UCSD-AML1 (cell line): ENCODE measurements at regions not wholly inside any gene's neighbourhood (a gene's known extent, or its start where the extent isn't known, plus 50 kb on each side); places are given as distances from the start of the nearest gene placed in this dataset.
A peak's percentile ranks its signal among the peaks of the same experiment; 100 is the strongest.
"Not testable (repeated sequence)": the region's sequence is repeated elsewhere in the genome, so short reads cannot be mapped to it uniquely, and the experiment has no call there.

Source experiments
- DNase-seq: peaks from one replicate; lab custom pipeline; 2025; ENCODE audit not compliant: unreplicated experiment; lab: John Stamatoyannopoulos, UW

DNA sequence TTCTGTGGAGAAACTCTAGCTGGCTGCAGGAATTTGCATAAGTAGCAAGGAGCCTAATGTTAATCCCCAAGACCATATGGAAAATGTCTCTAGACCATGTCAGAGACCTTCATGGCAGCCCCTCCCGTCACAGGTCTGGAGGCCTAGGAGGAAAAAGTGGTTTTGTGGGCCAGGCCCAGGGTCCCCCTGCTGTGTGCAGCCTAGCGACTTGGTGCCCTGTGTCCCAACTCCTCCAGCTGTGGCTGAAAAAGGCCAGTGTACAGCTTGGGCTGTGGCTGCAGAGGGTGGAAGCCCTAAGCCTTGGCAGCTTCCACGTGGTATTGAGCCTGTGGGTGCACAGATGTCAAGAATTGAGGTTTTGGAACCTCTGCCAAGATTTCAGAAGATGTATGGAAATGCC lies 306.9 kb upstream of the CA10 start:
- no peak for DNase-seq

DNA sequence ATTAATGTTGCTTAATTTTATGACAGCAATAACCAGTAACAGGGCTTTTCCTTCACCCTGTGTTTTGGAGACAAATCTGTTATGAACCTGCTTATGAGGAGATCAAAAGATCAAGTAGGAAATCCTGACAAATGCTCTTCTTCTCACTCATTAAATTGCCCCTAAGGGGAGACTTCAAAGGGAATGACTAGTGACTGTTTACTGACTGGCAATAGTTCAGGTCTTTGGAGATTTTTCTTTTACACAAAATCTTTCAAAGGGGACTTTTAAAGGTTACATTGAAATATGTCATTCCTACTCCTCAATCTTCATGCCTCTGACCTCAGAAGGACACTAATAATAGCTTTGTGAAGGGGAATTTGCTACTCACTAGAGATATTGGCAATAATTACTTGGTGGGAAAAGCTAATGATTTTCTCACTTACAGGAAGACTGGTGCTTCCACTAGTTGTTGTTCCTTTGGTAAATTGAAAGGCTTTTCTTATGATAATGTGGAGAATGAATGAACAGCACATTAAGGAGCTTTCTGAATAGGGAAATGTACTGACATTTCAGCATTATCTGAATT lies 292.9 kb upstream of the CA10 start:
- DNase-seq: no peak

DNA sequence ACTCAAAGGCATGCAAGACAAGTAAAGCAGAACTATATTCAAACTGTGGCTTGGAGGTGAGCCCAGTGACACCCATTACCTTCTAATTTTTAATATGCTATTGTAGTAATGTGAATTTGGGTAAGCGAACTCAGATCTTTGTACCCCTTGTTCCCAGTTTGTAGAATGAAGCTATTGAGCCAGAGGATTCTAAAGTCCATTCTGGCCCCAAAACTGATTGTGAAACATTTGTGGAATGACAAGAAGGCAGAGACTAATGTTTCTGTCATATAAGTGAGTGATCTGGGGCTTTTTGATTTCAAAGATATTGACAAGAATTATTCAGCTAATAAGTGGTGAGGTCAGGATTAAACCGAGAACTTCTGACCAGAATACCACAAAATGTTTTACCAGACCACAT lies 283.8 kb upstream of the CA10 start:
- no peak for DNase-seq

DNA sequence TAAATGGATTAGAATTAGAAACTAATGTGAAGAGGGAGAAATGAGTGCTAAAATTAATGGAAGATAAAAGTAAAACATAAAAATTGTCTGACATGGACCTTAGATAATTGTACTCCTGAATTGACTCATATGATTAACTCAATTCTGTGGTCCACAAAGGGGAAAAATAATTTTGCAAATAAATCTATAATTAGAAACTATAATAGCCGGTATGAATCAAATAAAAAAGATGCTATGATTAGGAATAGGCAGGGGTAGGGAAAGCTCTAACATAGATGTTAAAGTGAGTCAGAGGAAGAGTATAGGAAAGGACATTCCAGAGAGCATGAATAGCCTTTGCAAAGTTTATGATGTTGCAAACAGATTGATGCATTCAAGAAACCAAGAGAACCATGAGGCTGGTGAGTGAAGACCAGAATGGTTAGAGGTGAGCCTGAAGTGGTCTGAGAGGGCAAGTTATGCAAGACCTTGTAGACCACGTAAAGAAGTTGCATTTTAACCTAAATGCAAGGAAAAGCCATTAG lies 262.1 kb upstream of the CA10 start:
- no peak for DNase-seq

DNA sequence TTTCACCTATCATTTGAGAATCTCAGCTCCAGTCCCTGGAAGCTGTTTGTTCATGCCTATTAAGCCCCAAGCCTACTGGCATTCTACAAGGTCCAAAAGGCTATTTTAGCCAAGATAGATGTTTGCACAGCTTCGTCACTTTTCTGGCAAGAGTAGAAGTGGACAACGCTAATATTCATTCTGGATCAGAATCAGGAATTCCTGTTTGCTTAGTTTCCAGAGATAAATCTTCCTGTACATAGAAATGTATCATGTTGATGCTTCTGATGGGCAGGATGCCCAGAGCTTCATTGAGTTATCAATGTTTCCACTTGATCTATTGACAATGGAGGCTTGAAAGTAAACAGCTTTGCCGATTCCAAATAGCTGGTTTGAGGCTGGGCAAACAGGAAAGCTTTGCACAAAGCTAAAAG lies 260.7 kb upstream of the CA10 start:
- no peak for DNase-seq

- DNase-seq: no peak
Measured at GRCh38 chr17:52410781-52411180, 252.3 kb upstream of the CA10 start.

GRCh38 chr17:52409222-52409621 lies 250.7 kb upstream of the CA10 start:
- not testable (repeated sequence) for DNase-seq

DNA sequence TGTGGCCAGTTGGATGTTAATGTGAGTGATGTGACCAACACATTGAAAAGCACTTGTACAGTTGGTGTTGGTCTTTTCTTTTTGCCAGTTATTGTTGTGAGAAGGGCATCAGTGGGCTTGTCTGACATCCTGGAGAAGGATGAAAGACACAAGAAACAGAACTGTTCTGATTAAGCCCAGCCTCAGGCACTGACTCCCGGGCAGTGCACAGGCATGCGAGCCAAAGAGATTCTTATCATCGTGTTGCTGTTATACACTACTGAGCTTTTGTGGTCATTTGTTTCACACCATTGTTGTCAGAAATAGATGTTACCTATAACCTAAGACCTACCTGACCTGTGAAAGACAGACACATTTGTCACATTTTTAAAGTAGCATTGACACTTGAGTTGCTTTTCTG lies 236.8 kb upstream of the CA10 start:
- no peak for DNase-seq

DNA sequence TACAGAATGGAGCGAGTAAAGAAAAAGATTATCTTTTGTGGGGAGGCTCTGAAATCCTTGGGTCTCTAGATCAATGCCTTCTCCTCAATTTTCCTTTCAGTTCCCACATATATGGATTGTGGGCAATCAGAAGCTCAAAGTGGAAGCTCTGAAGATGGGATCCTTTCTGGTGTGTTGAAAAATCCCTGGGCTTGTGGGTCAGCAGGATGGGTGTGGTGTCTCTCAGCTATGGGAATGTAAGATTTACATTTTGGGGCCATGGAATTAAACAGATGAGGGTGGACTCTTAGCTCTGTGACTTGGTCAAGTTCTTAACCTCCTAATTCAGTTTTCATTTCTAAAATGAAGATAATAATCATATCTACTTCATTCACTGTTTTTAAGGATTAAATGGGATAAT lies 231.9 kb upstream of the CA10 start:
- no peak for DNase-seq

DNA sequence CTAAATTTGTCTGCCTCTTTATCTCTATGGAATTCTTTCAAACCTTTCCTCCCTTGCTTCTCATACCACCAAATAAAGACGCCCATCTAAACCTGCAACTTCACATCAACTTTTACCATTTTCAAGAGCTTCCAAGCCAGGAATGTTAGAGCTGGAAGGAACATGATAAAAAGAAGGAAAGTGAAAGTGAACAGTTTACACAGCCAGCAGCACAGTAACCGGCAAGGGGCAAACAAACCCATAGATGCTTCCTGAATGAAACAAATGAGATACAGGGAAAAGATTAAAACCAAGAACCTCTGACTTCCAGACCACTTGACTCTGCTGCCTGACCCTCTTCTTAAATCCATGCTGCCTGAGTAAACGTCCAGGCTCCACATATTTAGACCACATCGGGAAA lies 231.1 kb upstream of the CA10 start:
- DNase-seq: no peak

GRCh38 chr17:52388941-52389340 lies 230.4 kb upstream of the CA10 start:
- no peak for DNase-seq

GRCh38 chr17:52384695-52385094 lies 226.2 kb upstream of the CA10 start:
- DNase-seq: no peak

GRCh38 chr17:52383493-52384100 lies 225.1 kb upstream of the CA10 start:
- peak; percentile 11 for DNase-seq

- DNase-seq: no peak
Measured at GRCh38 chr17:52378860-52379259, 220.3 kb upstream of the CA10 start.

- no peak for DNase-seq
Measured at GRCh38 chr17:52376137-52376536, 217.6 kb upstream of the CA10 start.

GRCh38 chr17:52368886-52369285 lies 210.4 kb upstream of the CA10 start:
- no peak for DNase-seq

DNA sequence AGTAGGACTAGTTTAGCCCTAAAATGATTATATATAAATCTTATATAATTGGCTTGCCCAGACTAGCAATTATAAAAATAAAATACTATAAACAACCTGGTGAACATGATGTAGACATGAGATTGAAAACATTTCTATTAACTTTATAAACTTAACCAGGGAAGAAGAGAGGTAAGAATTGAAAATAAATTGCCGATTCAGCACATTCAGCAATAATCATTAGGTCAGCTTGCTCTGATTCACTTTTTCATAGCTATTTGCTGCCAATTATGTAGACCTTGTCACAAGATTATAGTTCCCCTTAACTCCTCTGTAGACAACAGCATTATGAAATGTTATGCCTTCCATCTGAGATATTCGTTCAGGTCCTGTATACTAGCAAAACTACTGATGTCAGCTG lies 199.3 kb upstream of the CA10 start:
- DNase-seq: no peak

GRCh38 chr17:52336796-52337195 lies 178.3 kb upstream of the CA10 start:
- DNase-seq: no peak

DNA sequence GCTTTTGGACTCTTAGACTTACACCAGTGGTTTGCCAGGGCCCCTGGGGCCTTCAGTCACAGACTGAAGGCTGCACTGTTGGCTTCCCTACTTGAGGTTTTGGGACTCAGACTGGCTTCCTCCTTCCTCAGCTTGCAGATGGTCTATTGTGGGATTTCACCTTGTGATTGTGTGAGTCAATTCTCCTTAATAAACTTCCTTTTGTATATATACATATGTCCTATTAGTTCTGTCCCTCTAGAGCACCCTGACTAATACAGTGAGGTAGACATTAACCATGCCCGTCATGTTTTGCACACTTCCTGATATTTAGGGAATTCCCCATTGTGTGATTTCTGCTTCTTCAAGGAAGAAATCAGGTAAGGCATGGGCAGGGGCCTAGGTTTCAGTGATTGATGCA lies 147.8 kb upstream of the CA10 start:
- no peak for DNase-seq

GRCh38 chr17:52298881-52299280 lies 140.4 kb upstream of the CA10 start:
- no peak for DNase-seq

DNA sequence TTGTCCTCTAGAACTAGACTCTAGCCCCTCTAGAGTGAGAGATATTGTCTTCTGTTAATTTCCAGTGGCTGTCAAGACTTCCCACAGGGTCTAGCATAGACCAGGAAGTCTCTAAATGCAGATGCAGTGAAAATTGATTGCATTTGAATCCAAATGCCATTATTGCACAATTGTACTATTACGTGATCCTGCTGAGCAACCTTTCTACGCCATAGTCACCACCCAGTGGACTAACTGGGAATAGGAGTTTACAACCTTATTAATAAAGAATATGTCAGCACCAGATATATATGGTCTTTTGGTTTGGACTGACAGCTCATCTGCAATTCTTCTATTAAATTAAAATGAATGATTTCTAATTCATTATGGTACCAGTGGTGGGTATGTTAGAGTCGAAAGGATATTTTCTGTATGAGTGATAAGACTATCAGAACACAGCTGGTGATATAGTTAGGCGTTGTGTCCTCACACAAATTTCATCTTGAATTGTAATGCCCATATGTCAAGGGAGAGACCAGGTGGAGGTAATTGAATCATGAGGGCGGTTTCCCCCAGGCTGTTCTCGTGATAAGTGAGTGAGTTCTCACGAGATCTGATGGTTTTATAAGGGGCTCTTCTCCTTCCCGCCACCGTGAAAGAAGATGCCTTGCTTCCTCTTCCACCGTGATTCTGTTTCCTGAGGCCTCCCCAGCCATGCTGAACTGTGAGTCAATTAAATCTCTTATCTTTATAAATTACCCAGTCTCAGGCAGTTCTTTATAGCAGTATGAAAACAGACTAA lies 138.9 kb upstream of the CA10 start:
- DNase-seq: no peak

- no peak for DNase-seq
Measured at GRCh38 chr17:52294301-52294700, 135.8 kb upstream of the CA10 start.
